ENCODE measurements at regions not wholly inside any gene's neighbourhood (a gene's known extent, or its start where the extent isn't known, plus 50 kb on each side); places are given as distances from the start of the nearest gene placed in this dataset.
"Not testable (repeated sequence)": the region's sequence is repeated elsewhere in the genome, so short reads cannot be mapped to it uniquely, and the experiment has no call there.

- Histone ChIP-seq H3K36me3 (ENCODE audit: control insufficient read depth in 2 of 2, insufficient read depth in 2 of 2, low read length in 2 of 2) (no peaks in the 10 kb centered on the region), H3K9ac (ENCODE audit: low read length in 2 of 2) (no peak overlapping the region), H3K27ac (ENCODE audit: low read length) (no peak overlapping the region), H3K4me3 (ENCODE audit: low read length in 2 of 2) (no peak overlapping the region), H3K4me1 (ENCODE audit: control insufficient read depth, insufficient read depth, low read length) (no peaks in the 10 kb centered on the region), H3K27me3 (ENCODE audit: control insufficient read depth in 1 of 2, insufficient read depth in 2 of 2, low read length in 2 of 2) (no peaks in the 10 kb centered on the region), H3K9me3 (ENCODE audit: control insufficient read depth in 2 of 2, low read length in 2 of 2) (no peaks in the 10 kb centered on the region)
These were observed 657.5 kb upstream of the NECTIN3 start for GRCh38 chr3:110413807-110414748.

GRCh38 chr3:110414855-110415254 is 656.8 kb upstream of the NECTIN3 start:
- H3K9ac ChIP-seq (ENCODE audit: low read length in 2 of 2), result no peak overlapping the region
- no peaks in the 10 kb centered on the region for H3K27me3 ChIP-seq (ENCODE audit: control insufficient read depth in 1 of 2, insufficient read depth in 2 of 2, low read length in 2 of 2)
- H3K27ac ChIP-seq (ENCODE audit: low read length), result no peak overlapping the region

GRCh38 chr3:110419096-110419495 is 652.5 kb upstream of the NECTIN3 start:
- no peak overlapping the region for H3K9ac ChIP-seq (ENCODE audit: low read length in 2 of 2)
- H3K4me1 ChIP-seq (ENCODE audit: control insufficient read depth, insufficient read depth, low read length), result no peaks in the 10 kb centered on the region
- H3K27ac ChIP-seq (ENCODE audit: low read length), result no peak overlapping the region
- H3K27me3 ChIP-seq (ENCODE audit: control insufficient read depth in 1 of 2, insufficient read depth in 2 of 2, low read length in 2 of 2), result no peaks in the 10 kb centered on the region
- no peak overlapping the region for H3K4me3 ChIP-seq (ENCODE audit: low read length in 2 of 2)
- no peaks in the 10 kb centered on the region for H3K9me3 ChIP-seq (ENCODE audit: control insufficient read depth in 2 of 2, low read length in 2 of 2)
- no peaks in the 10 kb centered on the region for H3K36me3 ChIP-seq (ENCODE audit: control insufficient read depth in 2 of 2, insufficient read depth in 2 of 2, low read length in 2 of 2)

More at GRCh38 chr3:110414855-110415254, 656.8 kb upstream of the NECTIN3 start:
- no peaks in the 10 kb centered on the region for H3K9me3 ChIP-seq (ENCODE audit: control insufficient read depth in 2 of 2, low read length in 2 of 2)
- no peaks in the 10 kb centered on the region for H3K36me3 ChIP-seq (ENCODE audit: control insufficient read depth in 2 of 2, insufficient read depth in 2 of 2, low read length in 2 of 2)
- no peaks in the 10 kb centered on the region for H3K4me1 ChIP-seq (ENCODE audit: control insufficient read depth, insufficient read depth, low read length)
- no peak overlapping the region for H3K4me3 ChIP-seq (ENCODE audit: low read length in 2 of 2)

GRCh38 chr3:110419601-110420000 is 652.0 kb upstream of the NECTIN3 start:
- Histone ChIP-seq H3K27me3 (ENCODE audit: control insufficient read depth in 1 of 2, insufficient read depth in 2 of 2, low read length in 2 of 2) (no peaks in the 10 kb centered on the region), H3K9ac (ENCODE audit: low read length in 2 of 2) (no peak overlapping the region), H3K4me1 (ENCODE audit: control insufficient read depth, insufficient read depth, low read length) (no peaks in the 10 kb centered on the region), H3K4me3 (ENCODE audit: low read length in 2 of 2) (no peak overlapping the region), H3K9me3 (ENCODE audit: control insufficient read depth in 2 of 2, low read length in 2 of 2) (no peaks in the 10 kb centered on the region), H3K36me3 (ENCODE audit: control insufficient read depth in 2 of 2, insufficient read depth in 2 of 2, low read length in 2 of 2) (no peaks in the 10 kb centered on the region), H3K27ac (ENCODE audit: low read length) (no peak overlapping the region)

GRCh38 chr3:110420158-110420641 is 651.4 kb upstream of the NECTIN3 start:
- H3K4me1 ChIP-seq (ENCODE audit: control insufficient read depth, insufficient read depth, low read length), result no peaks in the 10 kb centered on the region
- no peaks in the 10 kb centered on the region for H3K27me3 ChIP-seq (ENCODE audit: control insufficient read depth in 1 of 2, insufficient read depth in 2 of 2, low read length in 2 of 2)
- no peaks in the 10 kb centered on the region for H3K36me3 ChIP-seq (ENCODE audit: control insufficient read depth in 2 of 2, insufficient read depth in 2 of 2, low read length in 2 of 2)
- H3K4me3 ChIP-seq (ENCODE audit: low read length in 2 of 2), result no peak overlapping the region
- H3K9ac ChIP-seq (ENCODE audit: low read length in 2 of 2), result no peak overlapping the region
- H3K27ac ChIP-seq (ENCODE audit: low read length), result no peak overlapping the region
- no peaks in the 10 kb centered on the region for H3K9me3 ChIP-seq (ENCODE audit: control insufficient read depth in 2 of 2, low read length in 2 of 2)

GRCh38 chr3:110423276-110423675 is 648.3 kb upstream of the NECTIN3 start:
- Histone ChIP-seq H3K4me1 (ENCODE audit: control insufficient read depth, insufficient read depth, low read length) (no peaks in the 10 kb centered on the region), H3K4me3 (ENCODE audit: low read length in 2 of 2) (no peak overlapping the region), H3K9me3 (ENCODE audit: control insufficient read depth in 2 of 2, low read length in 2 of 2) (no peaks in the 10 kb centered on the region), H3K36me3 (ENCODE audit: control insufficient read depth in 2 of 2, insufficient read depth in 2 of 2, low read length in 2 of 2) (no peaks in the 10 kb centered on the region), H3K27ac (ENCODE audit: low read length) (no peak overlapping the region), H3K9ac (ENCODE audit: low read length in 2 of 2) (no peak overlapping the region), H3K27me3 (ENCODE audit: control insufficient read depth in 1 of 2, insufficient read depth in 2 of 2, low read length in 2 of 2) (no peaks in the 10 kb centered on the region)

- Histone ChIP-seq H3K27me3 (ENCODE audit: control insufficient read depth in 1 of 2, insufficient read depth in 2 of 2, low read length in 2 of 2) (no peaks in the 10 kb centered on the region), H3K9ac (ENCODE audit: low read length in 2 of 2) (no peak overlapping the region), H3K36me3 (ENCODE audit: control insufficient read depth in 2 of 2, insufficient read depth in 2 of 2, low read length in 2 of 2) (no peaks in the 10 kb centered on the region)
These were observed 641.5 kb upstream of the NECTIN3 start for GRCh38 chr3:110430146-110430545.

GRCh38 chr3:110436209-110436608 is 635.4 kb upstream of the NECTIN3 start:
- Histone ChIP-seq H3K4me1 (ENCODE audit: control insufficient read depth, insufficient read depth, low read length) (no peaks in the 10 kb centered on the region), H3K4me3 (ENCODE audit: low read length in 2 of 2) (no peak overlapping the region), H3K36me3 (ENCODE audit: control insufficient read depth in 2 of 2, insufficient read depth in 2 of 2, low read length in 2 of 2) (no peaks in the 10 kb centered on the region), H3K9me3 (ENCODE audit: control insufficient read depth in 2 of 2, low read length in 2 of 2) (no peaks in the 10 kb centered on the region), H3K9ac (ENCODE audit: low read length in 2 of 2) (no peak overlapping the region), H3K27me3 (ENCODE audit: control insufficient read depth in 1 of 2, insufficient read depth in 2 of 2, low read length in 2 of 2) (no peaks in the 10 kb centered on the region), H3K27ac (ENCODE audit: low read length) (no peak overlapping the region)

More at GRCh38 chr3:110430146-110430545, 641.5 kb upstream of the NECTIN3 start:
- H3K27ac ChIP-seq (ENCODE audit: low read length), result no peak overlapping the region
- no peak overlapping the region for H3K4me3 ChIP-seq (ENCODE audit: low read length in 2 of 2)
- H3K4me1 ChIP-seq (ENCODE audit: control insufficient read depth, insufficient read depth, low read length), result no peaks in the 10 kb centered on the region
- no peaks in the 10 kb centered on the region for H3K9me3 ChIP-seq (ENCODE audit: control insufficient read depth in 2 of 2, low read length in 2 of 2)

- not testable (repeated sequence) for H3K9ac ChIP-seq (ENCODE audit: low read length in 2 of 2); H3K4me1 ChIP-seq (ENCODE audit: control insufficient read depth, insufficient read depth, low read length); H3K9me3 ChIP-seq (ENCODE audit: control insufficient read depth in 2 of 2, low read length in 2 of 2); H3K27ac ChIP-seq (ENCODE audit: low read length); H3K36me3 ChIP-seq (ENCODE audit: control insufficient read depth in 2 of 2, insufficient read depth in 2 of 2, low read length in 2 of 2); H3K27me3 ChIP-seq (ENCODE audit: control insufficient read depth in 1 of 2, insufficient read depth in 2 of 2, low read length in 2 of 2); H3K4me3 ChIP-seq (ENCODE audit: low read length in 2 of 2)
These were observed 631.5 kb upstream of the NECTIN3 start for GRCh38 chr3:110440066-110440653.

GRCh38 chr3:110454066-110454465 is 617.5 kb upstream of the NECTIN3 start:
- Histone ChIP-seq H3K4me3 (ENCODE audit: low read length in 2 of 2) (no peak overlapping the region), H3K27ac (ENCODE audit: low read length) (no peak overlapping the region), H3K4me1 (ENCODE audit: control insufficient read depth, insufficient read depth, low read length) (no peaks in the 10 kb centered on the region), H3K9me3 (ENCODE audit: control insufficient read depth in 2 of 2, low read length in 2 of 2) (peaks cover 0 to 2% of the 10 kb centered on the region in 2 donors), H3K36me3 (ENCODE audit: control insufficient read depth in 2 of 2, insufficient read depth in 2 of 2, low read length in 2 of 2) (no peaks in the 10 kb centered on the region), H3K9ac (ENCODE audit: low read length in 2 of 2) (no peak overlapping the region), H3K27me3 (ENCODE audit: control insufficient read depth in 1 of 2, insufficient read depth in 2 of 2, low read length in 2 of 2) (no peaks in the 10 kb centered on the region)

GRCh38 chr3:110456001-110456400 is 615.6 kb upstream of the NECTIN3 start:
- H3K27ac ChIP-seq (ENCODE audit: low read length), result no peak overlapping the region
- H3K9ac ChIP-seq (ENCODE audit: low read length in 2 of 2), result no peak overlapping the region
- no peaks in the 10 kb centered on the region for H3K27me3 ChIP-seq (ENCODE audit: control insufficient read depth in 1 of 2, insufficient read depth in 2 of 2, low read length in 2 of 2)
- H3K36me3 ChIP-seq (ENCODE audit: control insufficient read depth in 2 of 2, insufficient read depth in 2 of 2, low read length in 2 of 2), result no peaks in the 10 kb centered on the region
- H3K4me1 ChIP-seq (ENCODE audit: control insufficient read depth, insufficient read depth, low read length), result no peaks in the 10 kb centered on the region
- peaks cover 0 to 2% of the 10 kb centered on the region in 2 donors for H3K9me3 ChIP-seq (ENCODE audit: control insufficient read depth in 2 of 2, low read length in 2 of 2)
- H3K4me3 ChIP-seq (ENCODE audit: low read length in 2 of 2), result no peak overlapping the region

All from stomach smooth muscle (tissue), 2 donors.